AG04450 (cell line): ENCODE measurements at regions not wholly inside any gene's neighbourhood (a gene's known extent, or its start where the extent isn't known, plus 50 kb on each side); places are given as distances from the start of the nearest gene placed in this dataset.
"Not testable (repeated sequence)": the region's sequence is repeated elsewhere in the genome, so short reads cannot be mapped to it uniquely, and the experiment has no call there.

Experiments
- CTCF ChIA-PET: fragments of 300-600, 350-600 bp; formaldehyde crosslinking; extraction: SDS; loops from one replicate; lab custom pipeline; 2022; ENCODE audit warnings: antibody characterized with exemption, inconsistent platforms; lab: Charles Lee
- POLR2A ChIA-PET: fragments of 350-600 bp; formaldehyde crosslinking; extraction: SDS; loops from one replicate; lab custom pipeline; 2021; ENCODE audit warnings: antibody characterized with exemption, inconsistent platforms; lab: Yijun Ruan, JAX
- DNase-seq: peaks from one replicate; pipeline ENCODE4 v3.0.0-alpha.2; 2011; ENCODE audit warnings: low read depth, low spot score
- H3K27ac ChIP-seq: one replicate; pipeline ENCODE4 v1.5.1; 2012; ENCODE audit warnings: low read depth, low read length, control low read depth
- H3K27me3 ChIP-seq: one replicate; pipeline ENCODE4 v1.6.0; 2012; ENCODE audit warnings: low read length; ENCODE audit not compliant: control insufficient read depth, insufficient read depth
- H3K4me3 ChIP-seq: 2 replicates; pipeline ENCODE4 v1.5.1; 2011; ENCODE audit warnings: mild to moderate bottlenecking, low read depth, low read length, control low read depth
- H3K9me3 ChIP-seq: 2 replicates; pipeline ENCODE4 v1.5.1; 2012; ENCODE audit warnings: low read length; ENCODE audit not compliant: control insufficient read depth, insufficient read depth
- CTCF ChIP-seq: IDR thresholded peaks from 2 replicates; pipeline ENCODE4 v1.5.1; 2011; ENCODE audit warnings: low read depth, low read length, control low read depth, inconsistent platforms

- Histone ChIP-seq H3K27ac (no peak overlapping the region), H3K9me3 (no peaks in the 10 kb centered on the region), H3K4me3 (no peak overlapping the region), H3K27me3 (no peaks in the 10 kb centered on the region)
- ChIA-PET CTCF (no interaction called here), POLR2A (no interaction called here)
- no peak for DNase-seq
- no peak for TF ChIP-seq CTCF
Measured at GRCh38 chr3:67937498-67938118, 283.2 kb upstream of the SUCLG2 start.

- H3K27ac ChIP-seq, H3K4me3 ChIP-seq, H3K9me3 ChIP-seq, H3K27me3 ChIP-seq, POLR2A ChIA-PET, CTCF ChIA-PET, DNase-seq: not testable (repeated sequence)
Measured at GRCh38 chr3:67930394-67930793, 276.0 kb upstream of the SUCLG2 start.

- Histone ChIP-seq H3K27me3 (no peaks in the 10 kb centered on the region), H3K4me3 (no peak overlapping the region), H3K9me3 (no peaks in the 10 kb centered on the region), H3K27ac (no peak overlapping the region)
- ChIA-PET CTCF (no interaction called here), POLR2A (no interaction called here)
- TF ChIP-seq CTCF: no peak
- no peak for DNase-seq
Measured at GRCh38 chr3:67923796-67924195, 269.4 kb upstream of the SUCLG2 start.

- no peak overlapping the region for H3K4me3 ChIP-seq
- no peaks in the 10 kb centered on the region for H3K9me3 ChIP-seq
- ChIA-PET CTCF (interaction anchor here (2.2 kb wide), 1 partner anchor 807 kb away, joined by 6 read pairs; no protein-coding TSS in a partner anchor), POLR2A (no interaction called here)
- DNase-seq: no peak
- H3K27me3 ChIP-seq: no peaks in the 10 kb centered on the region
- H3K27ac ChIP-seq: no peak overlapping the region
- no peak for TF ChIP-seq CTCF
Measured at GRCh38 chr3:67920969-67921368, 266.6 kb upstream of the SUCLG2 start.

GRCh38 chr3:67920311-67920710 is 265.9 kb upstream of the SUCLG2 start:
- Histone ChIP-seq H3K27me3 (no peaks in the 10 kb centered on the region), H3K27ac (no peak overlapping the region), H3K4me3 (no peak overlapping the region), H3K9me3 (no peaks in the 10 kb centered on the region)
- no peak for DNase-seq
- ChIA-PET CTCF (no interaction called here), POLR2A (no interaction called here)
- TF ChIP-seq CTCF: no peak

- Histone ChIP-seq H3K4me3 (no peak overlapping the region), H3K9me3 (no peaks in the 10 kb centered on the region), H3K27me3 (no peaks in the 10 kb centered on the region), H3K27ac (no peak overlapping the region)
- ChIA-PET POLR2A (no interaction called here), CTCF (no interaction called here)
- DNase-seq: no peak
- TF ChIP-seq CTCF: no peak
Measured at GRCh38 chr3:67916353-67916752, 261.9 kb upstream of the SUCLG2 start.
